Keratinocyte (primary cell): ENCODE measurements at regions not wholly inside any gene's neighbourhood (a gene's known extent, or its start where the extent isn't known, plus 50 kb on each side); places are given as distances from the start of the nearest gene placed in this dataset.

Experiments
- DNase-seq: peaks from one replicate; pipeline ENCODE4 v3.0.0-alpha.2; 2011; ENCODE audit warnings: low read depth, missing footprints, low spot score
- FAIRE-seq: peaks from 2 replicates; lab custom pipeline; 2011; peaks lifted over from hg19 to GRCh38; lab: Jason Lieb, UNC
- H2AFZ ChIP-seq: 2 replicates; pipeline ENCODE4 v1.6.0; 2012; ENCODE audit warnings: low read length, control low read depth, inconsistent platforms; ENCODE audit not compliant: control insufficient read depth
- H3K27ac ChIP-seq: 2 replicates; pipeline ENCODE4 v1.5.1; 2011; ENCODE audit warnings: low read length; ENCODE audit not compliant: control insufficient read depth, insufficient read depth
- H3K27me3 ChIP-seq: 3 replicates; pipeline ENCODE4 v1.6.0; 2011; ENCODE audit warnings: low read length; ENCODE audit not compliant: control insufficient read depth, insufficient read depth; ENCODE audit errors: extremely low read depth
- H3K36me3 ChIP-seq, 2 experiments: 2 replicates in 1 of 2; 3 replicates in 1 of 2; pipeline ENCODE4 v1.5.1; 2011; ENCODE audit warnings: low read length in 2 of 2, mild to moderate bottlenecking in 1 of 2; ENCODE audit not compliant: control insufficient read depth in 2 of 2, insufficient read depth in 2 of 2; ENCODE audit errors: extremely low read depth in 1 of 2
- H3K4me1 ChIP-seq: 3 replicates; pipeline ENCODE4 v1.5.1; 2011; ENCODE audit warnings: low read length; ENCODE audit not compliant: control insufficient read depth, insufficient read depth; ENCODE audit errors: extremely low read depth
- H3K4me2 ChIP-seq: 3 replicates; pipeline ENCODE4 v1.6.0; 2011; ENCODE audit warnings: low read depth, low read length; ENCODE audit not compliant: control insufficient read depth, insufficient read depth; ENCODE audit errors: extremely low read depth
- H3K4me3 ChIP-seq, 3 experiments: fragments of 200-600 bp in 1 of 3; sonication (generic) in 1 of 3; 2 replicates in 2 of 3; 3 replicates in 1 of 3; pipeline ENCODE4 v1.5.1; 2011 to 2016; ENCODE audit warnings: low read length in 3 of 3, mild to moderate bottlenecking in 3 of 3, control low read depth in 2 of 3, inconsistent platforms in 1 of 3, low read depth in 1 of 3, mixed read lengths in 1 of 3, mixed run types in 1 of 3, moderate library complexity in 1 of 3; ENCODE audit not compliant: control insufficient read depth in 2 of 3, insufficient read depth in 2 of 3; ENCODE audit errors: extremely low read depth in 1 of 3
- H3K79me2 ChIP-seq: 2 replicates; pipeline ENCODE4 v1.6.0; 2012; ENCODE audit warnings: low read length; ENCODE audit not compliant: control insufficient read depth, insufficient read depth
- H3K9ac ChIP-seq: 3 replicates; pipeline ENCODE4 v1.6.0; 2011; ENCODE audit warnings: low read length; ENCODE audit not compliant: control insufficient read depth, insufficient read depth; ENCODE audit errors: extremely low read depth
- H3K9me1 ChIP-seq: 3 replicates; pipeline ENCODE4 v1.6.0; 2011; ENCODE audit warnings: low read length; ENCODE audit not compliant: control insufficient read depth, insufficient read depth; ENCODE audit errors: extremely low read depth
- H3K9me3 ChIP-seq: 2 replicates; pipeline ENCODE4 v1.5.1; 2012; ENCODE audit warnings: low read depth, low read length; ENCODE audit not compliant: control insufficient read depth
- H4K20me1 ChIP-seq: 3 replicates; pipeline ENCODE4 v1.6.0; 2011; ENCODE audit warnings: low read length; ENCODE audit not compliant: control insufficient read depth, insufficient read depth; ENCODE audit errors: extremely low read depth
- EZH2 ChIP-seq: IDR thresholded peaks from one replicate; pipeline ENCODE4 v1.6.1; 2012; ENCODE audit warnings: inconsistent platforms, mild to moderate bottlenecking, low read length, moderate library complexity
- dilution Hi-C: fragments of 300-500 bp; cut with MboI; formaldehyde crosslinking; loops from one replicate; pipeline ENCODE4 v1.7.0; 2020; ENCODE audit warnings: low sequenced_read_pairs; ENCODE audit not compliant: extremely low pct_ligation_motif_present
- TF ChIP-seq, protein P1 (sequence below), 3 experiments: IDR thresholded peaks in 1 of 3; conservative IDR thresholded peaks in 1 of 3; optimal IDR thresholded peaks in 1 of 3; 2 replicates in 2 of 3; 3 replicates in 1 of 3; pipeline versions ENCODE3 to v1.5.1; 2011; ENCODE audit warnings: low read length in 3 of 3, mild to moderate bottlenecking in 3 of 3, moderate library complexity in 2 of 3, control low read depth in 1 of 3, inconsistent platforms in 1 of 3; ENCODE audit not compliant: insufficient read depth in 2 of 3; ENCODE audit errors: extremely low read depth in 1 of 3

DNA sequence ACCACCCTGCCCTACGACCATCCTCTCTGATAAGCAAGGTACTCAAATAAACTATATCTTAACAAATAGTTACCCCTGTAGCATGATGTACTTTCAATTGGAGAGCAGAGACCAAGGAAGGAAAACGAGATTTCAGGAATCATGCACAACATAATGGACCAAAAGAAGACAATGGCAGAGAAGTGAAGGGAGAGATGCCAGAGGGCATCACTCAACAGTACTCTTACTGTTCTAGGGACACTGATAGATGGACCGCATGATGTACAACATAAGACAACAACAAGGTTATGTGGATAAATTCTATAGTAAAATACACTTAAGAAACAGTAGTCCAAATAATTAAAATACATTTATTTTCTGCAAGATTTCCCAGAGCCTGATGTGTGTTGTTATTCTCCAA lies 77.5 kb upstream of the IFNG-AS1 start:
- Histone ChIP-seq H3K9me3 (no peaks in the 10 kb centered on the region), H3K9me1 (no peaks in the 10 kb centered on the region), H2AFZ (no peak overlapping the region), H3K27me3 (no peaks in the 10 kb centered on the region), H3K36me3 (no peaks in the 10 kb centered on the region), H3K4me1 (peaks cover 38% of the 10 kb centered on the region), H3K9ac (no peak overlapping the region), H4K20me1 (no peaks in the 10 kb centered on the region), H3K79me2 (peaks cover 4% of the 10 kb centered on the region), H3K4me2 (no peak overlapping the region), H3K4me3 (no peak overlapping the region), H3K27ac (peak overlapping the region; percentile 88)
- dilution Hi-C loops, result no loop called here
- no peak for DNase-seq
- TF ChIP-seq EZH2, result no peak
- TF ChIP-seq, protein P1, sequence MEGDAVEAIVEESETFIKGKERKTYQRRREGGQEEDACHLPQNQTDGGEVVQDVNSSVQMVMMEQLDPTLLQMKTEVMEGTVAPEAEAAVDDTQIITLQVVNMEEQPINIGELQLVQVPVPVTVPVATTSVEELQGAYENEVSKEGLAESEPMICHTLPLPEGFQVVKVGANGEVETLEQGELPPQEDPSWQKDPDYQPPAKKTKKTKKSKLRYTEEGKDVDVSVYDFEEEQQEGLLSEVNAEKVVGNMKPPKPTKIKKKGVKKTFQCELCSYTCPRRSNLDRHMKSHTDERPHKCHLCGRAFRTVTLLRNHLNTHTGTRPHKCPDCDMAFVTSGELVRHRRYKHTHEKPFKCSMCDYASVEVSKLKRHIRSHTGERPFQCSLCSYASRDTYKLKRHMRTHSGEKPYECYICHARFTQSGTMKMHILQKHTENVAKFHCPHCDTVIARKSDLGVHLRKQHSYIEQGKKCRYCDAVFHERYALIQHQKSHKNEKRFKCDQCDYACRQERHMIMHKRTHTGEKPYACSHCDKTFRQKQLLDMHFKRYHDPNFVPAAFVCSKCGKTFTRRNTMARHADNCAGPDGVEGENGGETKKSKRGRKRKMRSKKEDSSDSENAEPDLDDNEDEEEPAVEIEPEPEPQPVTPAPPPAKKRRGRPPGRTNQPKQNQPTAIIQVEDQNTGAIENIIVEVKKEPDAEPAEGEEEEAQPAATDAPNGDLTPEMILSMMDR (optimal IDR thresholded peaks at IDR 0.05 in 1 of 3, IDR thresholded peaks at IDR 0.05 in 1 of 3, conservative IDR thresholded peaks at IDR 0.05 in 1 of 3; ENCODE audit: extremely low read depth in 1 of 3, insufficient read depth in 2 of 3, low read length in 3 of 3), result no peak
- no peak for FAIRE-seq

DNA sequence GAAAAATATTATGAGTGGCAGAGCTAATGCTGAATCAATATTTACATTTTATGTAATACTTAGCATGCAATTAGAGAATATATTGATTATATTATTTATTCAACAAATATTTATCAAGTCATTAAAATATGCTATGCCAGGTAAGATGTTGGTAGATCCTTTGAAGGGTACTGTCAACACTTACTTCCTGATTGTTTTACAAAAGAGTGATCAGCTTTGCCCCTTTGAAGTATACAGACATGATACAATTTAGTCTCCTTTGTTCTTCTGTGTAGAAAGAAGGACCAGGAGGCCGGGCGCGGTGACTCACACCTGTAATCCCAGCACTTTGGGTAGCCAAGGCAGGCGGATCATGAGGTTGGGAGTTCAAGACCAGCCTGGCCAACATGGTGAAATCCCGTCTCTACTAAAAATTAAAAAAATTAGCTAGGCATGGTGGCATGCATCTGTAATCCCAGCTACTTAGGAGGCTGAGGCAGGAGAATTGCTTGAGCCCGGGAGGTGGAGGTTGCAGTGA lies 73.9 kb upstream of the IFNG-AS1 start:
- DNase-seq (no peak), FAIRE-seq (no peak)
- H3K4me3 ChIP-seq, result no peak overlapping the region
- H3K36me3 ChIP-seq, result no peaks in the 10 kb centered on the region
- no peaks in the 10 kb centered on the region for H3K27me3 ChIP-seq
- H3K79me2 ChIP-seq, result peaks cover 7% of the 10 kb centered on the region
- H3K9ac ChIP-seq, result no peak overlapping the region
- H2AFZ ChIP-seq, result no peak overlapping the region
- no peak overlapping the region for H3K27ac ChIP-seq
- no peak overlapping the region for H3K4me2 ChIP-seq
- no peaks in the 10 kb centered on the region for H4K20me1 ChIP-seq
- peaks cover 45% of the 10 kb centered on the region for H3K4me1 ChIP-seq
- dilution Hi-C loops, result no loop called here
- no peak for TF ChIP-seq EZH2
- TF ChIP-seq, protein P1 (optimal IDR thresholded peaks at IDR 0.05 in 1 of 3, IDR thresholded peaks at IDR 0.05 in 1 of 3, conservative IDR thresholded peaks at IDR 0.05 in 1 of 3; ENCODE audit: extremely low read depth in 1 of 3, insufficient read depth in 2 of 3, low read length in 3 of 3), result no peak
- no peaks in the 10 kb centered on the region for H3K9me3 ChIP-seq
- H3K9me1 ChIP-seq, result no peaks in the 10 kb centered on the region
